ENCODE measurements at regions not wholly inside any gene's neighbourhood (a gene's known extent, or its start where the extent isn't known, plus 50 kb on each side); places are given as distances from the start of the nearest gene placed in this dataset.

GRCh38 chr4:74635074-74635473 is 159.2 kb downstream of the BTC start:
- no peak overlapping the region for H3K27ac ChIP-seq
- H3K4me3 ChIP-seq (ENCODE audit: low read depth, low read length): no peak overlapping the region
- no peak for TF ChIP-seq CTCF (IDR thresholded peaks at IDR 0.05)
- H2AFZ ChIP-seq: no peak overlapping the region
- no peak overlapping the region for H3K4me2 ChIP-seq (ENCODE audit: low read length)
- no peaks in the 10 kb centered on the region for H3K9me3 ChIP-seq (ENCODE audit: control insufficient read depth, low read length)
- no peaks in the 10 kb centered on the region for H3K36me3 ChIP-seq (ENCODE audit: control insufficient read depth, insufficient read depth, low read length)
- H3K9ac ChIP-seq: no peak overlapping the region
- no peaks in the 10 kb centered on the region for H3K27me3 ChIP-seq (ENCODE audit: control insufficient read depth, insufficient read depth, low read length)
- no peaks in the 10 kb centered on the region for H3K4me1 ChIP-seq
- H3K79me2 ChIP-seq: no peaks in the 10 kb centered on the region

DNA sequence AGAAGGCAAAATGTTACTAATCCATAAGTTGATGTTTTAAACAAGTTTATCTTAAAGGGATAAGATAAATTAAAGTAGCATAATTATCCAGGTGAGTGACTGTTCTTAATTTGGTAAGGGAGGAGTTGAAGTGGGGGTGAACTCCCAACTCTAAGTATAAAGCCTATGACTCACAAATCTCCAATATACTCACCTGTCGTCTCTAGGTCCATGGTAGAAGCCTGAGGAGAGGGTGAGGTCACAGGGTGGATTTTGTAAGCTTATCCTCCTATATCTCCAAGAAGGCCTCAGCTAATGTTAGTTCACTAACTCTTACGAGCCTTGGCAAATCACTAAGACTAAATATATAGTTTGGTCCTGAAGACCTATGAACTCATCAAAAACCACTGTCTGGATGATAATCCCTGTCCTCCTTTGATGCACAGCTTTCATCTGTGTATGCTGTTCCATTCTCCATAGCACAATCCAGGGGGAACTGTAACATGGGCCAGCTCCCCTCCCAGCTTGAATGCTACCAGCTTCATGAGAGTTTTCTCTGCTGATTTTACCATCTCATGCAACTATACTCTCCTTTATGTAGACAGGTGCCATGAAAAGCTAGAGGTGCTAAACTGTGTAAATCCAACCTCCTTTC is 158.7 kb downstream of the BTC start:
- no peaks in the 10 kb centered on the region for H3K79me2 ChIP-seq
- no peaks in the 10 kb centered on the region for H3K9me3 ChIP-seq (ENCODE audit: control insufficient read depth, low read length)
- no peak overlapping the region for H3K27ac ChIP-seq
- H3K36me3 ChIP-seq (ENCODE audit: control insufficient read depth, insufficient read depth, low read length): no peaks in the 10 kb centered on the region
- H3K4me1 ChIP-seq: no peaks in the 10 kb centered on the region
- H3K4me3 ChIP-seq (ENCODE audit: low read depth, low read length): no peak overlapping the region
- H2AFZ ChIP-seq: no peak overlapping the region
- no peak overlapping the region for H3K9ac ChIP-seq
- no peak overlapping the region for H3K4me2 ChIP-seq (ENCODE audit: low read length)
- H3K27me3 ChIP-seq (ENCODE audit: control insufficient read depth, insufficient read depth, low read length): no peaks in the 10 kb centered on the region
- TF ChIP-seq CTCF (IDR thresholded peaks at IDR 0.05): no peak

DNA sequence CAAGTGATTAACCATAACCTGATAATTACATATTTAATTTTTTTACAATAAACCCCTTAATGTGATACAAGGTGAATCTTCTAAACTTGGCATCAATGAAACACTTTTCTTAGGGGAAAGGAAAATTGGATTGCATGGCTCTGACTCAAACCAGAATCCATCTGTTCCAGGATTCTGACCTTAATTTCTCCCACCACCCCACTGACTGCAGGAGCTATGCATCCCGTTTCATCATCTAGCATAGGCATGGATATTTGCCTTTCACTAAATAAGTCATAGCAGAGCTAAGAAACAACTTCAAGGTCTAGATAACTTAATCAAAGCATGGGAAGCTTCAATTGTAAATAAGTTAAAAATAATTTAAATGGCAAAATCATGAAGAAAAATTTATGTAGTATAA is 156.3 kb downstream of the BTC start:
- no peaks in the 10 kb centered on the region for H3K9me3 ChIP-seq (ENCODE audit: control insufficient read depth, low read length)
- H3K79me2 ChIP-seq: no peaks in the 10 kb centered on the region
- H3K4me3 ChIP-seq (ENCODE audit: low read depth, low read length): no peak overlapping the region
- no peak overlapping the region for H3K27ac ChIP-seq
- no peak for TF ChIP-seq CTCF (IDR thresholded peaks at IDR 0.05)
- H2AFZ ChIP-seq: no peak overlapping the region
- no peaks in the 10 kb centered on the region for H3K27me3 ChIP-seq (ENCODE audit: control insufficient read depth, insufficient read depth, low read length)
- no peaks in the 10 kb centered on the region for H3K4me1 ChIP-seq
- H3K36me3 ChIP-seq (ENCODE audit: control insufficient read depth, insufficient read depth, low read length): no peaks in the 10 kb centered on the region
- H3K4me2 ChIP-seq (ENCODE audit: low read length): no peak overlapping the region
- no peak overlapping the region for H3K9ac ChIP-seq

DNA sequence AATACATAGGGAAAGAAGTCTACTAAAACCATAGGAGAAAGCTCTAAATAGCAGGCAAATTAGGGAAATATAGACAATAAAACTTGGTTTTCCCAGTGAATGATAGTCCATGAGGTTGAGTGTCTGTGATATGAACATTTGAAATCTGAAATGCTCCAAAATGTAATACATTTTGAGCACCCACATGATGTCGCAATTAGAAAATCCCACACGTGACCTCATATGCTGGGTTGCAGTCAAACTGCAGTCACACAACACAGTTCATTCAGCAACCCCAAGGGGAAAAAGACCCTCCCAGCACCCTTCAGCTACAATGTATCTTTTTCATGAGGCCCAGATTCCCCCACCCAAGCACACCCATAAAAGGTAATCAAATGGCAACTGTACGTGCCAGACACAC is 155.6 kb downstream of the BTC start:
- no peaks in the 10 kb centered on the region for H3K4me1 ChIP-seq
- no peak overlapping the region for H3K4me2 ChIP-seq (ENCODE audit: low read length)
- no peaks in the 10 kb centered on the region for H3K27me3 ChIP-seq (ENCODE audit: control insufficient read depth, insufficient read depth, low read length)
- TF ChIP-seq CTCF (IDR thresholded peaks at IDR 0.05): no peak
- no peaks in the 10 kb centered on the region for H3K9me3 ChIP-seq (ENCODE audit: control insufficient read depth, low read length)
- no peak overlapping the region for H3K4me3 ChIP-seq (ENCODE audit: low read depth, low read length)
- no peak overlapping the region for H2AFZ ChIP-seq
- H3K9ac ChIP-seq: no peak overlapping the region
- no peaks in the 10 kb centered on the region for H3K36me3 ChIP-seq (ENCODE audit: control insufficient read depth, insufficient read depth, low read length)
- no peak overlapping the region for H3K27ac ChIP-seq
- no peaks in the 10 kb centered on the region for H3K79me2 ChIP-seq
